Mucosa of descending colon (tissue), 3 donors: ENCODE measurements at regions not wholly inside any gene's neighbourhood (a gene's known extent, or its start where the extent isn't known, plus 50 kb on each side); places are given as distances from the start of the nearest gene placed in this dataset.

Experiments used
- ATAC-seq: fragments of 200-7000 bp; cut with Tn5 transposase; one replicate; pipeline ENCODE4 v1.9.1; 2020; ENCODE audit warnings: mild to moderate bottlenecking, moderate library complexity
- DNase-seq, 3 donors: peaks; one replicate each; pipeline ENCODE4 v3.0.0-alpha.2; 2020
- H3K36me3 ChIP-seq: fragments of 200-600 bp; one replicate; pipeline ENCODE4 v1.8.0; 2021; ENCODE audit warnings: low read depth, mild to moderate bottlenecking
- H3K4me1 ChIP-seq: fragments of 200-600 bp; one replicate; pipeline ENCODE4 v1.8.0; 2021; ENCODE audit warnings: low read depth, mild to moderate bottlenecking
- H3K4me3 ChIP-seq: fragments of 200-600 bp; one replicate; pipeline ENCODE4 v1.8.0; 2021; ENCODE audit warnings: mild to moderate bottlenecking
- H3K9me3 ChIP-seq: fragments of 200-600 bp; one replicate; pipeline ENCODE4 v1.8.0; 2021; ENCODE audit warnings: mild to moderate bottlenecking
- intact Hi-C, 2 donors: fragments of 100-400 bp; cut with DNase I in 1 of 2; cut with micrococcal nuclease in 1 of 2; formaldehyde crosslinking; loops; one replicate each; pipeline versions ENCODE4 v1.11.0 to v1.11.1; 2022; cut with DNase I, micrococcal nuclease
- TF ChIP-seq, protein P1 (sequence below): fragments of 200-600 bp; IDR thresholded peaks from one replicate; pipeline ENCODE4 v1.8.0; 2022; ENCODE audit warnings: antibody characterized with exemption, mild to moderate bottlenecking
- donor health status: DM: no; HTN: no; CAD: no; lungs with moderate emphysema.
- donor health status: DM: no; HTN: no; CAD: no.
- donor health status: DM: no; HTN: yes; CAD: no.

DNA sequence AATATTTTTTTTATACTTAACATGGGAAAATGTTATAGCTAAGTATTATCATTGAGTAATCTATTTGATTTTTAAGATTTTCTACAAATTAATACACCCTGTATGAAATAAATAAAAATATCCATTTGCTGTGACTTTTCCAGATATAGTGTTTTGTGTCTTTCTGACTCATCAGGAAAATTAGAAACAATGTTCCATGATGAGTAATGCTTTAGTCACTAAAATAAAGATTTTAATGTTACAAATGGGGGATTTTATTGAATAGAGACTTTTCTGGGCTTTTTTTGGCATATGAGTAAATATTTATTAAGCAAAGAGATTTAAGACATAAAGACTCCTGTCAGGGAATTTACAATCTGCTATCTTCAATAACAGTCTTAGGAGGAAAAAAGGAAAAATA lies 279.2 kb upstream of the NOCT start:
- TF ChIP-seq, protein P1, sequence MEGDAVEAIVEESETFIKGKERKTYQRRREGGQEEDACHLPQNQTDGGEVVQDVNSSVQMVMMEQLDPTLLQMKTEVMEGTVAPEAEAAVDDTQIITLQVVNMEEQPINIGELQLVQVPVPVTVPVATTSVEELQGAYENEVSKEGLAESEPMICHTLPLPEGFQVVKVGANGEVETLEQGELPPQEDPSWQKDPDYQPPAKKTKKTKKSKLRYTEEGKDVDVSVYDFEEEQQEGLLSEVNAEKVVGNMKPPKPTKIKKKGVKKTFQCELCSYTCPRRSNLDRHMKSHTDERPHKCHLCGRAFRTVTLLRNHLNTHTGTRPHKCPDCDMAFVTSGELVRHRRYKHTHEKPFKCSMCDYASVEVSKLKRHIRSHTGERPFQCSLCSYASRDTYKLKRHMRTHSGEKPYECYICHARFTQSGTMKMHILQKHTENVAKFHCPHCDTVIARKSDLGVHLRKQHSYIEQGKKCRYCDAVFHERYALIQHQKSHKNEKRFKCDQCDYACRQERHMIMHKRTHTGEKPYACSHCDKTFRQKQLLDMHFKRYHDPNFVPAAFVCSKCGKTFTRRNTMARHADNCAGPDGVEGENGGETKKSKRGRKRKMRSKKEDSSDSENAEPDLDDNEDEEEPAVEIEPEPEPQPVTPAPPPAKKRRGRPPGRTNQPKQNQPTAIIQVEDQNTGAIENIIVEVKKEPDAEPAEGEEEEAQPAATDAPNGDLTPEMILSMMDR, result no peak
- no peaks in the 10 kb centered on the region for H3K4me1 ChIP-seq
- DNase-seq (no peak), ATAC-seq (no peak)
- no peaks in the 10 kb centered on the region for H3K36me3 ChIP-seq
- no peaks in the 10 kb centered on the region for H3K9me3 ChIP-seq
- H3K4me3 ChIP-seq, result no peak overlapping the region
- intact Hi-C loops, result no loop called here

DNA sequence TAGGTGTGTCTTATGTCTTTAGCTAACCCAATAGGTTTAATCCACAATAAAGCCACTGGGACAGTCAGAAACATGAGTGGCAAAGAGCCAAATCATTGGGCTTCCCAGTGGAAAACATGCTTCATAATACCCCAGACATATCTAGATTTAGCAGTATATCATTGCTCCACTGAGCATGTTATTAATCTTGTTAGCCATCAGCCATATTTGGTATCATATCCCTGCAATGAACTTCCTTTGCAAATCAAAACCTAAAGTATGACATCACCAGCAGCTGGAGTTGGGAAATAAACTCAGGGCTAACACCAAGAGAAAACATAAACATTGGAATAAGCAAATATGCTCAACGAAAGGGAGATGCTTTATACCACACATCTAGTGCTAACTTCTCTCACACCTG lies 280.8 kb upstream of the NOCT start:
- DNase-seq (peak in 1 of 3 donors; percentile 3), ATAC-seq (no peak)
- intact Hi-C loops, result no loop called here
- Histone ChIP-seq H3K9me3 (no peaks in the 10 kb centered on the region), H3K36me3 (no peaks in the 10 kb centered on the region), H3K4me1 (no peaks in the 10 kb centered on the region), H3K4me3 (no peak overlapping the region)
- TF ChIP-seq, protein P1, result no peak

DNA sequence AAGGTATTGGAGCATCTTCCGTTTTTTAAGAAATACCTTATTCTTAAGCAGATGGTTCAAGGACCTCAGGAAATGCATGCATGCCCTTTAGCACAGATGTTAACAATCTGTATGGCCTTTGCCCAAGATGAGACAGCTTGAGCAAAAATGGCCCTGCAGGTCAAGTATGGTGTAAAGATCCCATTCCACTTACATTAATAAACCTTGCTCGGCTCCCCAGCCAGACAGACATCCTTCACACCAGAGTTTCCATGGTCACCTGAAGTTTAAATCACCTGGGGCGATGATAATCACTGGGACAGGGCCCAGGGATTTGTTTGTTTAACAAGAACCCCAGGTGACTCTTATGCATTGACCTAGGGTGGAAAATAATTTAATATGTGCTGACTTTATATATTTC lies 287.0 kb upstream of the NOCT start:
- no peaks in the 10 kb centered on the region for H3K9me3 ChIP-seq
- no peaks in the 10 kb centered on the region for H3K4me1 ChIP-seq
- H3K36me3 ChIP-seq, result no peaks in the 10 kb centered on the region
- TF ChIP-seq, protein P1, result no peak
- no peak for ATAC-seq
- H3K4me3 ChIP-seq, result no peak overlapping the region
- intact Hi-C loops, result no loop called here
- no peak for DNase-seq

DNA sequence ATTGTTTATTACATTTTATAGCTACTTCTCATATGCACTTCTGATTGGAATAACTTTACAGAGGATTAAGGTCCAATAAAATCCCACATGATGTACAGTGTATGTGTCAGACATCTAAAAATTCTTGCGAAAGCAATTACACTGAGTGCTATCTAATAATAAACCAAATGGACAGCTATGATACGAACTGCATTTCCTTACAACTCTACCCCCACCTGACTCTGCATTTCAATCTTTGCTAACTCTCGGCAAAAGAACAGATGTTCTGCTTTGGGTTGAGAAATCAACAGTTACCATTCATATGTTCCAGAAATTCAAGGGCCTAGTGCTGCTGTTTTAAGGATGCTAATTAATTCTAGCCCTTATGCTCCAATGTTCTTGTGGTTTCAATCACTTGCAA lies 287.9 kb upstream of the NOCT start:
- Histone ChIP-seq H3K36me3 (no peaks in the 10 kb centered on the region), H3K4me1 (no peaks in the 10 kb centered on the region), H3K4me3 (no peak overlapping the region), H3K9me3 (no peaks in the 10 kb centered on the region)
- DNase-seq (no peak), ATAC-seq (no peak)
- intact Hi-C loops, result no loop called here
- TF ChIP-seq, protein P1, result no peak

DNA sequence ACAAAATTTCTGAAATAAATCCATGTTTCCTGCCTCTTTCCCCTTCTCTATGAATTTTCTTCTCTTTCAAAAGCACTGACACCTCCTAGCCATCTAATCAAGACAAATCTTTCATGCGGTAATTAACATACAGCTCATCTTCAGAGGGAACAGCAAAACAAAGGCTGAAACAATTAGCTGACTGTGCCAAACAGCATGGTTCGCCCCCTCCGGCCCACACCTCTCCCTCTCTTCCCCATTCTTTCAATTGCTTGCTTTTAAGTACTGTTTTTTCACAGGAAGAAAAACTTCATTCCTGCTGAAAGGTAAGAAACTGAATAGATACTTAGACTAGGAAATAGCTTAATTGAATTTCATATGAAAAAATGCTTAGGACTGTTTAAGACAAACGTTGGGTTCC lies 291.1 kb upstream of the NOCT start:
- Histone ChIP-seq H3K4me3 (no peak overlapping the region), H3K36me3 (no peaks in the 10 kb centered on the region), H3K9me3 (no peaks in the 10 kb centered on the region), H3K4me1 (no peaks in the 10 kb centered on the region)
- TF ChIP-seq, protein P1, result no peak
- intact Hi-C loops, result no loop called here
- DNase-seq (no peak), ATAC-seq (no peak)
